Stomach (tissue), 8 donors: ENCODE measurements at regions not wholly inside any gene's neighbourhood (a gene's known extent, or its start where the extent isn't known, plus 50 kb on each side); places are given as distances from the start of the nearest gene placed in this dataset.

Experiments
- DNase-seq, 2 donors: peaks; one replicate each; pipeline versions ENCODE4 v3.0.0 to v3.0.0-alpha.2; 2013 to 2019
- H3K27ac ChIP-seq, 5 donors: fragments of 200-600 bp in 4 of 5; sonication (generic) in 4 of 5; one replicate each; pipeline ENCODE4 v1.5.1; 2013 to 2019; ENCODE audit warnings: mild to moderate bottlenecking in 1 of 5, moderate library complexity in 1 of 5
- H3K27me3 ChIP-seq, 3 donors: fragments of 200-600 bp; sonication (generic); one replicate each; pipeline ENCODE4 v1.5.1; 2017 to 2019; ENCODE audit warnings: mixed run types in 1 of 3
- H3K36me3 ChIP-seq, 4 donors: fragments of 200-600 bp; sonication (generic); 1 replicate in 3 of 4; 2 replicates in 1 of 4; pipeline ENCODE4 v1.5.1; 2016 to 2019
- H3K4me1 ChIP-seq, 4 donors: fragments of 200-600 bp; sonication (generic); one replicate each; pipeline ENCODE4 v1.5.1; 2016 to 2019
- H3K4me3 ChIP-seq, 4 donors: fragments of 200-600 bp; sonication (generic) in 3 of 4; one replicate each; pipeline ENCODE4 v1.5.1; 2016 to 2019; ENCODE audit warnings: mild to moderate bottlenecking in 1 of 4
- H3K9me3 ChIP-seq, 4 donors: fragments of 200-600 bp; sonication (generic); one replicate each; pipeline ENCODE4 v1.5.1; 2016 to 2019
- EP300 ChIP-seq: sonication (generic); formaldehyde crosslinking; IDR thresholded peaks from one replicate; pipeline ENCODE4 v1.6.1; 2017; ENCODE audit warnings: antibody characterized with exemption
- POLR2A ChIP-seq, 4 donors: fragments of 450-650 bp; IDR thresholded peaks; one replicate each; pipeline ENCODE4 v1.6.1; 2016; ENCODE audit warnings: antibody characterized with exemption in 4 of 4, control low read depth in 2 of 4, mild to moderate bottlenecking in 1 of 4, moderate library complexity in 1 of 4
- POLR2AphosphoS5 ChIP-seq, 3 donors: sonication (generic); formaldehyde crosslinking; IDR thresholded peaks; one replicate each; pipeline ENCODE4 v1.6.1; 2016; ENCODE audit warnings: antibody characterized with exemption in 3 of 3
- WGBS, 5 donors: extraction: QIAGEN DNeasy Blood & Tissue Kit in 3 of 5; methylation state at CpG; one replicate each; pipeline versions ENCODE4 v1.1.5 to v1.1.7; 2013 to 2018; 5-methylcytosine and 5-hydroxymethylcytosine counted together
- intact Hi-C: fragments of 100-400 bp; cut with DNase I; formaldehyde crosslinking; loops from one replicate; pipeline ENCODE4 v1.15.1; 2023; ENCODE audit warnings: low total_unique reads
- TF ChIP-seq, protein P1 (sequence below), 7 experiments: fragments of 450-650 bp in 4 of 7; fragments of 200-600 bp in 3 of 7; sonication (generic) in 3 of 7; IDR thresholded peaks; one replicate each; pipeline ENCODE4 v1.5.1; 2016 to 2019; ENCODE audit warnings: antibody characterized with exemption in 7 of 7, control low read depth in 2 of 7, mild to moderate bottlenecking in 1 of 7
- donor health status: healthy with polysubstance abuse.
- donor health status: Bipolar disorder and iron deficiency.
- donor health status: healthy.

DNA sequence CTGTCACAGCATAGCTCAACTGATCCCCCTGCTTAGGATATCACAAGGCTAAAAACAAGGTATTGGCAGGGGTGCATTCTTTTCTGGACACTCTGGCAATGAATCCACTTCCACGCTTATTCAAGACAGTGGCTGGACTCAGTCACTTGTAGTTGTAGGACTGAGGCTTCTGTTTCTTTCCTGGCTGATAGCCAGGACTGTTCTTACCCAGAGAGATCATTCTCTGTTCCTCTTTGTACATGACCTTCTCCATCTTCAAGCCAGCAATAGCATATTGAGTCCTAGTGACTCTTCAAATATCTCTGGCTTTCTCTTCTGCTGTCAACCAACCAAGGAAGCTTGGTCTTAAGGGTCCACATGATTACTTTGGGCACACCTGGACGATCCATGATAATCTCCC lies 241.3 kb downstream of the RBM43 start:
- DNase-seq = no peak
- H3K9me3 ChIP-seq = peaks cover 0 to 8% (median 0%) of the 10 kb centered on the region in 4 donors
- H3K27me3 ChIP-seq = no peaks in the 10 kb centered on the region
- TF ChIP-seq EP300 (no peak), POLR2A (IDR thresholded peaks at IDR 0.05) (no peak), POLR2AphosphoS5 (IDR thresholded peaks at IDR 0.05) (no peak)
- TF ChIP-seq, protein P1, sequence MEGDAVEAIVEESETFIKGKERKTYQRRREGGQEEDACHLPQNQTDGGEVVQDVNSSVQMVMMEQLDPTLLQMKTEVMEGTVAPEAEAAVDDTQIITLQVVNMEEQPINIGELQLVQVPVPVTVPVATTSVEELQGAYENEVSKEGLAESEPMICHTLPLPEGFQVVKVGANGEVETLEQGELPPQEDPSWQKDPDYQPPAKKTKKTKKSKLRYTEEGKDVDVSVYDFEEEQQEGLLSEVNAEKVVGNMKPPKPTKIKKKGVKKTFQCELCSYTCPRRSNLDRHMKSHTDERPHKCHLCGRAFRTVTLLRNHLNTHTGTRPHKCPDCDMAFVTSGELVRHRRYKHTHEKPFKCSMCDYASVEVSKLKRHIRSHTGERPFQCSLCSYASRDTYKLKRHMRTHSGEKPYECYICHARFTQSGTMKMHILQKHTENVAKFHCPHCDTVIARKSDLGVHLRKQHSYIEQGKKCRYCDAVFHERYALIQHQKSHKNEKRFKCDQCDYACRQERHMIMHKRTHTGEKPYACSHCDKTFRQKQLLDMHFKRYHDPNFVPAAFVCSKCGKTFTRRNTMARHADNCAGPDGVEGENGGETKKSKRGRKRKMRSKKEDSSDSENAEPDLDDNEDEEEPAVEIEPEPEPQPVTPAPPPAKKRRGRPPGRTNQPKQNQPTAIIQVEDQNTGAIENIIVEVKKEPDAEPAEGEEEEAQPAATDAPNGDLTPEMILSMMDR (IDR thresholded peaks at IDR 0.05) = no peak
- 59 to 79% (median 71%) methylated on average over 2 of the region's 2 CpGs for WGBS, 5 donors
- intact Hi-C loops = no loop called here
- H3K4me1 ChIP-seq = no peaks in the 10 kb centered on the region
- H3K36me3 ChIP-seq = no peaks in the 10 kb centered on the region
- no peak overlapping the region for H3K4me3 ChIP-seq
- no peak overlapping the region for H3K27ac ChIP-seq

DNA sequence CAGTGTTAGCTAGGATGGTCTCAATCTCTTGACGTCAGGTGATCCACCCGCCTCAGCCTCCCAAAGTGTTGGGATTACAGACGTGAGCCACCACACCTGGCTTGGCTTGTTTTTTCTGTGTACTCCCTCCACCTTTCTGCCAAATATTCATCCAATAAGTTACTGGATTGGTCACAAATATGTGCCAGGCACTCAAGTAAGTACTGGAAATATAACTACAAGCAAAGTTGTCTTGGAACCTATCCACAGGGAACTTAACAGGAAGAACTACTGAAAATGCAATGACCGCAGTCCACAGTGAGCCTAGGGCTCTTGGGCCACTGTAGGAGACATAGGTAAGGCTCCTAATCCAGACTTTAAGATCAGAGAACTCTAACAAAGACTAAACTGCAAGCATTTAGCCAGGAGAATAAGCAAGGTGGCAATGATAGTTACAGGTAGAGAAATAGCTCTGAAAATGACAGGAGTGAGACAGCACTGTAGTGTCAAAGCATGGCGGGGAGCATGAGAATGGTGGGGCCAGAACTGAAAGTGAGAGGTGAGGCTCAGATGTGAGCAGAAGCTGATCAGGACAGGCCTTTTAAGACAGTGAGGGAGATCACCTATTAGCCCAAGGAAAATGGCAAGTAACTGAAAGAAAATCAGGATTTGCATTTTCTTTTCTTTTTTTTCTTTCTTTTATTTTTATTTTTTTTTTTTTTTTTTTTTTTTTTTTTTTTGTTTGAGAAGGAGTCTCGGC lies 252.1 kb downstream of the RBM43 start:
- 72 to 82% (median 79%) methylated on average over 6 of the region's 6 CpGs for WGBS, 5 donors
- TF ChIP-seq, protein P1 (IDR thresholded peaks at IDR 0.05) = no peak
- TF ChIP-seq POLR2A (IDR thresholded peaks at IDR 0.05) (no peak), POLR2AphosphoS5 (IDR thresholded peaks at IDR 0.05) (no peak), EP300 (no peak)
- no peaks in the 10 kb centered on the region for H3K27me3 ChIP-seq
- no peak overlapping the region for H3K4me3 ChIP-seq
- H3K4me1 ChIP-seq = no peaks in the 10 kb centered on the region
- no peak overlapping the region for H3K27ac ChIP-seq
- H3K36me3 ChIP-seq = no peaks in the 10 kb centered on the region
- H3K9me3 ChIP-seq = no peaks in the 10 kb centered on the region
- no peak for DNase-seq
- intact Hi-C loops = no loop called here

DNA sequence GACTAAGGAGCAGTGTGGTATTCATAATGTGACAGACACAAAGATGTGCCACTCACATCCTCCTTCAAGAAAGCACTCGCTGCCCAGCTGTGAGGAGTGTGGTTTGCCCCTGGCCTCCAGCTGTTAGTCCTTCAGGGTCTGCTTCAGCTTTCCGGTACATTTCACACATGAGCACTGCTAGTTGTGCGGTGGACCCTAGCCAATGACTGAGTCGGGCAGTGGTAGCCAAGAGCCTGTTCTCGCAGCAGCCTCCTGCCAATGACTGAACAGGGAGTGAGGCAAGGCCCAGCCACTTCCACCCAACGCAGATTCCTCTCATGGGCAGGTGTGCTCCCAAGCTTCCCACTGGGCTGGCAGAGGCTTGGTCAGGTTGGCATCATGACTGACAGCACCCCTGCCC lies 254.3 kb downstream of the RBM43 start:
- WGBS, 5 donors = 80 to 84% (median 82%) methylated on average over 4 to 6 of the region's 6 CpGs
- Histone ChIP-seq H3K4me3 (no peak overlapping the region), H3K36me3 (no peaks in the 10 kb centered on the region), H3K27ac (no peak overlapping the region), H3K4me1 (no peaks in the 10 kb centered on the region), H3K9me3 (no peaks in the 10 kb centered on the region), H3K27me3 (no peaks in the 10 kb centered on the region)
- TF ChIP-seq EP300 (no peak), POLR2A (IDR thresholded peaks at IDR 0.05) (no peak), POLR2AphosphoS5 (IDR thresholded peaks at IDR 0.05) (no peak)
- TF ChIP-seq, protein P1 (IDR thresholded peaks at IDR 0.05) = no peak
- DNase-seq = peak in 1 of 2 donors; percentile 16
- intact Hi-C loops = no loop called here

DNA sequence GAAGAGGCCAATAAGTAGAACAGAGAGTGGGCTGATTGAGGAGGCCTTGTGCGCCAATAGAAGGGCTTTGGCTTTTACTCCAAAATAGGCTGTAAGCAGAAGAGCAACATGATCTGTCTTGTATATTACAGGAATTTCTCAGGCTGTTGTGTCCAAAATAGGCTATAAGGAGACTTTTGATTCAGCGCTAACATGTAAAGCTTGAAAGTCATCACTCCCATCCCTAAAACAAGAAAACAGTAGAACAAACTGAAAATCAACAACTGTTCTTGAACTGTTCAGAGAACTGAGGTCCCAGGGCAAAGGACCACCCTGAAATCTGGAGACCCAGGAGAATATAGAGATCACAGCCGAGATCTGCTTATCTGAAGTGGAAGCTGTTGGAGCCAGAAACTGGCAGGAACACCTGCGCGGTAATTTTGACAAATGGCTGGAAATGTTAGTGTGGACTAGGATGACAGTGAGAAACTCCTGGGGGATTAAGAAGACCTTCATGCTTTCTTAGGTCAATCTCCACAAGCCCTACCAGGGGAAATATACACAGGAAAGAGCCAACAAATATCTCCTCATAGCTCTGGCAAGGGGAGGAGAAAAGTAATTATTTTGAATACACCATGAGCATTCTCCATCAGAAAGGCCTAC lies 258.6 kb downstream of the RBM43 start:
- H3K27me3 ChIP-seq = no peaks in the 10 kb centered on the region
- DNase-seq = no peak
- H3K4me3 ChIP-seq = no peak overlapping the region
- TF ChIP-seq POLR2AphosphoS5 (IDR thresholded peaks at IDR 0.05) (no peak), EP300 (no peak), POLR2A (IDR thresholded peaks at IDR 0.05) (no peak)
- TF ChIP-seq, protein P1 (IDR thresholded peaks at IDR 0.05) = no peak
- H3K4me1 ChIP-seq = no peaks in the 10 kb centered on the region
- no peaks in the 10 kb centered on the region for H3K36me3 ChIP-seq
- H3K9me3 ChIP-seq = no peaks in the 10 kb centered on the region
- intact Hi-C loops = no loop called here
- H3K27ac ChIP-seq = no peak overlapping the region
- WGBS, 5 donors = 91 to 97% (median 95%) methylated on average over 5 of the region's 5 CpGs
